GM23338 (cell line): ENCODE measurements at regions not wholly inside any gene's neighbourhood (a gene's known extent, or its start where the extent isn't known, plus 50 kb on each side); places are given as distances from the start of the nearest gene placed in this dataset.

Source experiments
- ATAC-seq: fragments of 200-7000 bp; cut with Tn5 transposase; 3 replicates; pipeline ENCODE4 v1.9.1; 2020
- DNase-seq: peaks from one replicate; pipeline ENCODE4 v3.0.0-alpha.2; 2015; ENCODE audit warnings: low spot score
- H2AFZ ChIP-seq: fragments of 200-600 bp; sonication (generic); 2 replicates; pipeline ENCODE4 v1.8.0; 2016; ENCODE audit warnings: antibody characterized with exemption, mild to moderate bottlenecking, moderate library complexity
- H3F3A ChIP-seq: fragments of 200-600 bp; sonication (generic); replicated peaks from 2 replicates; pipeline ENCODE4 v1.8.0; 2017; ENCODE audit warnings: antibody characterized with exemption, mixed run types, low read depth
- H3K27ac ChIP-seq: fragments of 200-600 bp; sonication (generic); 2 replicates; pipeline ENCODE4 v1.6.1; 2016; ENCODE audit warnings: low read depth
- H3K27me3 ChIP-seq: fragments of 200-600 bp; sonication (generic); 2 replicates; pipeline ENCODE4 v1.8.0; 2016; ENCODE audit warnings: mild to moderate bottlenecking, mixed run types, moderate library complexity; ENCODE audit not compliant: insufficient read depth
- H3K36me3 ChIP-seq: fragments of 200-600 bp; sonication (generic); 2 replicates; pipeline ENCODE4 v1.8.0; 2016; ENCODE audit warnings: mild to moderate bottlenecking; ENCODE audit not compliant: insufficient read depth
- H3K4me1 ChIP-seq: fragments of 200-600 bp; sonication (generic); 2 replicates; pipeline ENCODE4 v1.8.0; 2016; ENCODE audit warnings: mild to moderate bottlenecking, moderate library complexity; ENCODE audit not compliant: insufficient read depth
- H3K4me2 ChIP-seq: fragments of 200-600 bp; sonication (generic); 2 replicates; pipeline ENCODE4 v1.7.1; 2017; ENCODE audit warnings: mixed run types
- H3K4me3 ChIP-seq: fragments of 200-600 bp; sonication (generic); 2 replicates; pipeline ENCODE4 v1.6.1; 2016; ENCODE audit warnings: mixed run types
- H3K79me2 ChIP-seq: fragments of 200-600 bp; sonication (generic); replicated peaks from 2 replicates; pipeline ENCODE4 v1.8.0; 2017; ENCODE audit warnings: mild to moderate bottlenecking; ENCODE audit not compliant: insufficient read depth
- H3K9me2 ChIP-seq: fragments of 200-600 bp; sonication (generic); 2 replicates; pipeline ENCODE4 v1.8.0; 2017; ENCODE audit not compliant: insufficient read depth
- H4K20me1 ChIP-seq: fragments of 200-600 bp; sonication (generic); replicated peaks from 2 replicates; pipeline ENCODE4 v1.8.0; 2017; ENCODE audit warnings: mild to moderate bottlenecking; ENCODE audit not compliant: insufficient read depth
- H3K27ac Mint-ChIP-seq: 2 replicates; pipeline ENCODE4 v1.8.0; 2020; ENCODE audit warnings: inconsistent platforms, mild to moderate bottlenecking, moderate library complexity, mixed read lengths
- H3K27me3 Mint-ChIP-seq: 3 replicates; pipeline ENCODE4 v1.8.0; 2022; ENCODE audit warnings: low read depth, mild to moderate bottlenecking, moderate library complexity, mixed read lengths, inconsistent platforms; ENCODE audit not compliant: insufficient read depth, poor library complexity
- H3K36me3 Mint-ChIP-seq: 3 replicates; pipeline ENCODE4 v1.8.0; 2021; ENCODE audit warnings: low read depth, mild to moderate bottlenecking, inconsistent platforms, moderate library complexity, mixed read lengths
- H3K4me1 Mint-ChIP-seq: 3 replicates; pipeline ENCODE4 v1.8.0; 2020; ENCODE audit warnings: mild to moderate bottlenecking, inconsistent platforms, mixed read lengths
- H3K4me3 Mint-ChIP-seq: 3 replicates; pipeline ENCODE4 v1.8.0; 2021; ENCODE audit warnings: moderate library complexity, mild to moderate bottlenecking, inconsistent platforms, mixed read lengths
- H3K9me3 Mint-ChIP-seq: 3 replicates; pipeline ENCODE4 v1.8.0; 2020; ENCODE audit warnings: moderate library complexity, mild to moderate bottlenecking, inconsistent platforms, mixed read lengths
- ETS1 ChIP-seq: IDR thresholded peaks from 2 replicates; pipeline ENCODE4 v1.6.1; 2016; ENCODE audit warnings: antibody characterized with exemption
- JUNB ChIP-seq: IDR thresholded peaks from one replicate; pipeline ENCODE4 v1.6.1; 2016; ENCODE audit warnings: antibody characterized with exemption; ENCODE audit not compliant: unreplicated experiment
- POLR2AphosphoS5 ChIP-seq: IDR thresholded peaks from 2 replicates; pipeline ENCODE4 v1.6.1; 2016; ENCODE audit warnings: antibody characterized with exemption, low read depth
- REST ChIP-seq: IDR thresholded peaks from one replicate; pipeline ENCODE4 v1.6.1; 2018; ENCODE audit warnings: antibody characterized with exemption; ENCODE audit not compliant: unreplicated experiment
- STAT1 ChIP-seq: IDR thresholded peaks from one replicate; pipeline ENCODE4 v1.6.1; 2016; ENCODE audit warnings: antibody characterized with exemption; ENCODE audit not compliant: unreplicated experiment
- ZNF114 ChIP-seq: fragments of 250-450 bp; sonication (Bioruptor Pico); IDR thresholded peaks from 2 replicates; pipeline ENCODE4 v1.5.0; 2020; ENCODE audit warnings: mild to moderate bottlenecking, moderate library complexity
- ZNF331 ChIP-seq: fragments of 250-450 bp; sonication (Bioruptor Pico); IDR thresholded peaks from 2 replicates; pipeline ENCODE4 v1.5.0; 2020; ENCODE audit warnings: low read depth, mild to moderate bottlenecking, moderate library complexity
- ZNF462 ChIP-seq: fragments of 250-450 bp; sonication (Bioruptor Pico); IDR thresholded peaks from 2 replicates; pipeline ENCODE4 v1.5.0; 2020; ENCODE audit warnings: mild to moderate bottlenecking, moderate library complexity

GRCh38 chr2:220552790-220553535 is 925.5 kb downstream of the SLC4A3 start (continued):
- TF ChIP-seq REST (no peak), ETS1 (no peak), JUNB (no peak)

- DNase-seq (no peak), ATAC-seq (no peak)
- Histone ChIP-seq H3K9me2 (peaks cover 6% of the 10 kb centered on the region; the same call in 1 of the 2 replicates), H3K4me1 (no peaks in the 10 kb centered on the region), H4K20me1 (no peaks in the 10 kb centered on the region), H3K27ac (no peak overlapping the region), H2AFZ (no peak overlapping the region), H3K79me2 (no peaks in the 10 kb centered on the region), H3K4me2 (no peak overlapping the region), H3K4me3 (no peak overlapping the region), H3K27me3 (no peaks in the 10 kb centered on the region), H3K36me3 (no peaks in the 10 kb centered on the region), H3F3A (no peaks in the 10 kb centered on the region)
- H3K9me3 Mint-ChIP-seq = peaks cover 7% of the 10 kb centered on the region; the same call in 1 of the 3 replicates
- peaks cover 1% of the 10 kb centered on the region for H3K27me3 Mint-ChIP-seq
- no peak overlapping the region for H3K27ac Mint-ChIP-seq
- TF ChIP-seq JUNB = no peak
- no peak for TF ChIP-seq ZNF114 (CRISPR knock-in tag)
- no peak for TF ChIP-seq STAT1
- TF ChIP-seq ZNF331 (CRISPR knock-in tag) = no peak
- TF ChIP-seq ZNF462 (CRISPR knock-in tag) = no peak
- no peak for TF ChIP-seq POLR2AphosphoS5
- no peak overlapping the region for H3K4me3 Mint-ChIP-seq
- no peaks in the 10 kb centered on the region for H3K36me3 Mint-ChIP-seq
- no peaks in the 10 kb centered on the region for H3K4me1 Mint-ChIP-seq
Observed at GRCh38 chr2:220555961-220556630, 928.7 kb downstream of the SLC4A3 start.
